NT2/D1 (cell line): ENCODE measurements at regions not wholly inside any gene's neighbourhood (a gene's known extent, or its start where the extent isn't known, plus 50 kb on each side); places are given as distances from the start of the nearest gene placed in this dataset.

Experiments
- DNase-seq: peaks from one replicate; pipeline ENCODE4 v3.0.0-alpha.2; 2011; ENCODE audit warnings: low read depth, low spot score
- H3K27me3 ChIP-seq: 2 replicates; pipeline ENCODE4 v1.6.0; 2011; ENCODE audit warnings: mild to moderate bottlenecking; ENCODE audit not compliant: insufficient read length, insufficient read depth
- H3K36me3 ChIP-seq: 2 replicates; pipeline ENCODE4 v1.6.1; 2011; ENCODE audit warnings: mild to moderate bottlenecking, low read length, mixed read lengths; ENCODE audit not compliant: insufficient read depth, insufficient read length
- H3K4me1 ChIP-seq: 2 replicates; pipeline ENCODE4 v1.5.1; 2011; ENCODE audit not compliant: insufficient read depth, insufficient read length
- H3K4me3 ChIP-seq: 2 replicates; pipeline ENCODE4 v1.5.1; 2011; ENCODE audit warnings: low read depth; ENCODE audit not compliant: insufficient read length
- H3K9ac ChIP-seq: 2 replicates; pipeline ENCODE4 v1.6.0; 2011; ENCODE audit warnings: low read depth; ENCODE audit not compliant: insufficient read length
- H3K9me3 ChIP-seq: 2 replicates; pipeline ENCODE4 v1.5.1; 2011; ENCODE audit warnings: mild to moderate bottlenecking, low read length; ENCODE audit not compliant: insufficient read depth
- SUZ12 ChIP-seq: IDR thresholded peaks from 2 replicates; pipeline ENCODE4 v1.6.1; 2011; ENCODE audit not compliant: insufficient read length, insufficient read depth; ENCODE audit errors: extremely low read depth
- YY1 ChIP-seq: IDR thresholded peaks from 2 replicates; pipeline ENCODE4 v1.6.1; 2011; ENCODE audit not compliant: insufficient read length, insufficient read depth
- ZNF274 ChIP-seq: IDR thresholded peaks from 2 replicates; pipeline ENCODE4 v1.6.1; 2011; ENCODE audit warnings: mild to moderate bottlenecking, low read depth, low read length

DNA sequence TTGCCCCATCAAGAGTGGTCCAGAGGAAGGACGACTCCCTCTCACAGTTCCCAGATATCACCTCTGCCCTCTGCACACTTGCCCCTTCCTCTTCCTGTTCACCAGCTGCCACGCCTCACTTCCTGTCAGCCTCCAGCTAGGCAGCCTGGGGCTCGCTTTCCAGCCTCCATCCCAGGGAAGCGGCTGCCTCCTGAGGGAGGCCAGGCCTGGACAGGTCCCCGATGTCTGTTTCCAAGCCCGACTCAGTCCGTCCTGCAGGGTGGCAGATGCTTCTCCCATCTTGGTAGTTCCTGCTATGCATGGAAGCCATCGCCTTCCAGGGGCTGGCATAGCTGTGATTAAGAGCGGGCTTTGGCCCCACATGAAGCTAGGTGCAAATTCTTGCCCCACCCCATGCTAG, 233.5 kb upstream of the PMEPA1 start:
- H3K4me1 ChIP-seq: peaks cover 11% of the 10 kb centered on the region
- no peak for DNase-seq
- H3K36me3 ChIP-seq: no peaks in the 10 kb centered on the region
- TF ChIP-seq SUZ12: no peak
- TF ChIP-seq YY1: no peak
- no peak for TF ChIP-seq ZNF274
- H3K9ac ChIP-seq: no peak overlapping the region
- no peaks in the 10 kb centered on the region for H3K27me3 ChIP-seq
- H3K9me3 ChIP-seq: no peaks in the 10 kb centered on the region; the same call in 1 of the 2 replicates
- H3K4me3 ChIP-seq: no peak overlapping the region

DNA sequence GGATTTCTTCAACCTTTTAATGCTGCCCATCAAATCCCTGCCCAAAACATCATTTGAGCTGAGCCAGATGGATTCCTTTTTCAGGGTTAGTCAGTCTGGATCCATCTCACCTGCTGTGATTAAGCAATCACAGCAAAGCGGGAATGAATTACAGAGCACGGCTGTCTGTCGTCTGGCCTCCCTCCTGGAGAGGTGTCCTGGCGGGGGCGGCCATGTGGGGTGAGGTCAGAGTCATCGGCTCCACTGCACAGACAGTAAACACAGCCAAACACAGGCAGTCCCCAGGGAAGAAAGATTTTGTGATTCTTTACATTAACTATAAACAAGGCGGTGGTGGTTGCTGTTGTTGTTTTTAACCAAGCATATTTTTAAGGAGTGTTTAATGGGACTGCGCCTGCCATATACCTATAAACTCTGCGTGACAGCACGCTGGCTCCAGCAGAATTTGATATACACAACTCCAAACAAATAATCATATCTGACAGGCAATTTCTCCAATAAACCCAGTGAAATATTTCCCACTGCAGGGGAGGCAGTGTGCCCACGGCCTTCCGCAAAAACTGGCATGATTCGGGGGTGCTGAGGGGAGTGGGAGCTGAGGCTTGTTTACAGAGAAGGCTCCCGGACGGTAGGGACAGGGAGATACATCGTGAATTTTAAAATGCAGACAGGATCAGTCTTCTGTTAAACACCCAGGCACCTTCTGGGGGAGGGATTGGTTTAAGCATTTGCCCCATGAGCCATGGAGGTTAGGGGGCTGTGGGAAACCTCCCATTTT, 232.0 kb upstream of the PMEPA1 start:
- no peak for TF ChIP-seq ZNF274
- no peak for TF ChIP-seq SUZ12
- no peak for TF ChIP-seq YY1
- Histone ChIP-seq H3K36me3 (no peaks in the 10 kb centered on the region), H3K4me3 (no peak overlapping the region), H3K27me3 (no peaks in the 10 kb centered on the region), H3K9me3 (peaks cover 1% of the 10 kb centered on the region; the same call in 1 of the 2 replicates), H3K9ac (no peak overlapping the region), H3K4me1 (peaks cover 11% of the 10 kb centered on the region)
- DNase-seq: no peak

GRCh38 chr20:57940868-57941522, 231.2 kb upstream of the PMEPA1 start:
- no peaks in the 10 kb centered on the region for H3K36me3 ChIP-seq
- H3K4me1 ChIP-seq: peaks cover 11% of the 10 kb centered on the region
- no peak overlapping the region for H3K4me3 ChIP-seq
- TF ChIP-seq ZNF274: no peak
- no peak for TF ChIP-seq YY1
- no peak for TF ChIP-seq SUZ12
- H3K9ac ChIP-seq: no peak overlapping the region
- peaks cover 6% of the 10 kb centered on the region; the same call in 1 of the 2 replicates for H3K9me3 ChIP-seq
- DNase-seq: no peak
- H3K27me3 ChIP-seq: no peaks in the 10 kb centered on the region

DNA sequence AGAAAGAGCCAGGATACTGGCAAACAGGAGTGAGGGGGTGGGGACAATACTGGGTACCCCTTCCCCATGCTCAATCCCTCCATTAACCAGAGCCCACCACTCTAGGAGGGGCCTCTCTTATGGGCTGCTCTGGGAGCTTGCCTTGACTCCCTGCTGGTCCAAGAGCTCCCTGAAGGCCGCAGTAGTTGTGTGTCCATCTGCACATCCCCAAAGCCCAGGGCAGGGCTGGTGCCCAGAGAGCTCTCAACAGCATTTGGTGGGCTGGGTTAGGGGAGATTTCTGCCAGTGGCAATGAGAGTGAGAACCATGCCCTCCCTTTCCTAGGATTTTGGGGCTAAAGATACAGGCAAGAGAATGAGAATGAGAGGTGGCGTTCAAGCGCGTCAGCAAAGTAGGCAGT, 230.6 kb upstream of the PMEPA1 start:
- Histone ChIP-seq H3K9me3 (peaks cover 6% of the 10 kb centered on the region; the same call in 1 of the 2 replicates), H3K4me3 (no peak overlapping the region), H3K27me3 (no peaks in the 10 kb centered on the region), H3K9ac (no peak overlapping the region), H3K36me3 (no peaks in the 10 kb centered on the region), H3K4me1 (peaks cover 11% of the 10 kb centered on the region)
- no peak for DNase-seq
- TF ChIP-seq ZNF274 (no peak), SUZ12 (no peak), YY1 (no peak)

DNA sequence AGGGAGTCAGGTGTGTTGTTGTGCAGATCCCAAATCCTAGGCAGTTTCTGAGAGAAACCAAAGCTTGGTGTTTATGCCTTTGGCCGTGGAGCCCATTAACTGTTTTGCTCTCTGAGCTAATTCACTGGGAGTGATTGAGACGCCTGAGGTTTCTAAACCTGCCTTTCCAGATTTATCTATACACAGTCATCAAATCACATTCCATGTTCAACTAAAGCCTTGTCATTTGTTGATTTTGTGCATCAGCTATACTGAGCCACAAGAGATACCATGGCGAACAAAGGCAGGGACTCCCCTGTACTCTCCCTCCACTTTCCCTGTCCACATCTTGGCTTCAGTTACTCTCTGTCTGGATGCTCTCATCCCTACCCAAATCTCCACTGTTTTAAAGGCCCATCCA, 229.7 kb upstream of the PMEPA1 start:
- no peak for DNase-seq
- H3K4me1 ChIP-seq: peaks cover 14% of the 10 kb centered on the region
- no peak overlapping the region for H3K4me3 ChIP-seq
- H3K36me3 ChIP-seq: no peaks in the 10 kb centered on the region
- peaks cover 6% of the 10 kb centered on the region; the same call in 1 of the 2 replicates for H3K9me3 ChIP-seq
- H3K27me3 ChIP-seq: no peaks in the 10 kb centered on the region
- H3K9ac ChIP-seq: no peak overlapping the region
- TF ChIP-seq SUZ12: no peak
- no peak for TF ChIP-seq ZNF274
- TF ChIP-seq YY1: no peak

- H3K36me3 ChIP-seq: no peaks in the 10 kb centered on the region
- peaks cover 6% of the 10 kb centered on the region; the same call in 1 of the 2 replicates for H3K9me3 ChIP-seq
- H3K4me1 ChIP-seq: peaks cover 18% of the 10 kb centered on the region
- H3K9ac ChIP-seq: no peak overlapping the region
- DNase-seq: no peak
- TF ChIP-seq YY1 (no peak), ZNF274 (no peak), SUZ12 (no peak)
- no peaks in the 10 kb centered on the region for H3K27me3 ChIP-seq
- H3K4me3 ChIP-seq: no peak overlapping the region
These were observed 228.6 kb upstream of the PMEPA1 start for GRCh38 chr20:57938158-57939108.

- TF ChIP-seq ZNF274 (no peak), SUZ12 (no peak), YY1 (no peak)
- H3K4me3 ChIP-seq: no peak overlapping the region
- no peaks in the 10 kb centered on the region for H3K27me3 ChIP-seq
- H3K9ac ChIP-seq: no peak overlapping the region
- H3K36me3 ChIP-seq: no peaks in the 10 kb centered on the region
- H3K4me1 ChIP-seq: peaks cover 12% of the 10 kb centered on the region
- H3K9me3 ChIP-seq: peaks cover 6% of the 10 kb centered on the region; the same call in 1 of the 2 replicates
- no peak for DNase-seq
These were observed 227.0 kb upstream of the PMEPA1 start for GRCh38 chr20:57936636-57937385.
